K562 (cell line): ENCODE measurements at regions not wholly inside any gene's neighbourhood (a gene's known extent, or its start where the extent isn't known, plus 50 kb on each side); places are given as distances from the start of the nearest gene placed in this dataset.

ENCODE experiments used
- CBX1 ChIP-seq: sonication (generic); IDR thresholded peaks from 2 replicates; pipeline ENCODE4 v1.6.1; 2016; ENCODE audit warnings: antibody characterized with exemption, low read depth, mild to moderate bottlenecking
- HINFP ChIP-seq: fragments of 450-650 bp; conservative IDR thresholded peaks from 2 replicates; pipeline ENCODE4 v1.6.1; 2016; ENCODE audit warnings: missing genetic modification characterization, low read depth, mild to moderate bottlenecking, control low read depth, missing compliant biosample characterization
- PHF20 ChIP-seq: fragments of 450-650 bp; IDR thresholded peaks from 2 replicates; pipeline ENCODE4 v1.6.1; 2018; ENCODE audit not compliant: partially characterized antibody
- PPARD ChIP-seq: fragments of 250-450 bp; sonication (Bioruptor Pico); IDR thresholded peaks from 2 replicates; pipeline ENCODE4 v1.8.0; 2022; ENCODE audit warnings: inconsistent platforms, mild to moderate bottlenecking, moderate library complexity
- PTRF ChIP-seq: fragments of 450-650 bp; IDR thresholded peaks from 2 replicates; pipeline ENCODE4 v1.6.1; 2016; ENCODE audit warnings: mild to moderate bottlenecking, missing genetic modification characterization, missing compliant biosample characterization
- SFPQ ChIP-seq: fragments of 200-400 bp; formaldehyde crosslinking; IDR thresholded peaks from 2 replicates; pipeline ENCODE4 v1.6.1; 2017; ENCODE audit warnings: mild to moderate bottlenecking, low read depth, low read length, moderate library complexity
- SMC3 ChIP-seq: conservative IDR thresholded peaks from 2 replicates; pipeline ENCODE4 v1.6.1; 2011; ENCODE audit warnings: low read depth, low read length, improper control_type of control experiment; ENCODE audit not compliant: insufficient read depth
- TCF15 ChIP-seq: fragments of 250-450 bp; sonication (Bioruptor Pico); IDR thresholded peaks from 2 replicates; pipeline ENCODE4 v1.8.0; 2022; ENCODE audit warnings: moderate library complexity, mild to moderate bottlenecking, inconsistent platforms
- TEAD1 ChIP-seq, 2 experiments: fragments of 450-650 bp in 1 of 2; sonication (generic) in 1 of 2; formaldehyde crosslinking; IDR thresholded peaks; 2 replicates each; pipeline versions ENCODE4 v1.4.0 to v1.8.0; 2020 to 2022; ENCODE audit warnings: mild to moderate bottlenecking in 2 of 2, missing genetic modification reagents in 1 of 2
- ZNF133 ChIP-seq: fragments of 250-450 bp; sonication (Bioruptor Pico); IDR thresholded peaks from 2 replicates; pipeline ENCODE4 v1.4.0; 2020; ENCODE audit warnings: mild to moderate bottlenecking

- TF ChIP-seq ZNF133 (CRISPR knock-in tag) (no peak), PTRF (tag) (no peak), PHF20 (no peak), SFPQ (no peak), HINFP (tag) (no peak), CBX1 (no peak), TEAD1 (CRISPR knock-in tag; IDR thresholded peaks at IDR 0.05) (no peak), PPARD (CRISPR knock-in tag) (no peak), SMC3 (no peak), TCF15 (CRISPR knock-in tag) (no peak)
Observed at GRCh38 chr1:55339681-55340080, 124.5 kb upstream of the USP24 start (continued).
